Osteoblast (primary cell): ENCODE measurements at regions not wholly inside any gene's neighbourhood (a gene's known extent, or its start where the extent isn't known, plus 50 kb on each side); places are given as distances from the start of the nearest gene placed in this dataset.

Source experiments
- DNase-seq: peaks from one replicate; pipeline ENCODE4 v3.0.0; 2011; ENCODE audit warnings: low spot score, mixed read lengths; ENCODE audit not compliant: insufficient read length; ENCODE audit errors: missing footprints
- H2AFZ ChIP-seq: 2 replicates; pipeline ENCODE4 v1.6.0; 2011; ENCODE audit warnings: mild to moderate bottlenecking, low read length
- H3K27ac ChIP-seq: 2 replicates; pipeline ENCODE4 v1.5.1; 2011; ENCODE audit warnings: mild to moderate bottlenecking, low read depth, low read length, moderate library complexity
- H3K27me3 ChIP-seq: 2 replicates; pipeline ENCODE4 v1.6.0; 2012; ENCODE audit warnings: mild to moderate bottlenecking, control low read depth, inconsistent platforms, low read length, moderate library complexity; ENCODE audit not compliant: insufficient read depth
- H3K36me3 ChIP-seq: 2 replicates; pipeline ENCODE4 v1.5.1; 2011; ENCODE audit warnings: mild to moderate bottlenecking, low read length, control low read depth, moderate library complexity; ENCODE audit not compliant: insufficient read depth
- H3K4me1 ChIP-seq: 2 replicates; pipeline ENCODE4 v1.5.1; 2011; ENCODE audit warnings: mild to moderate bottlenecking, low read length, control low read depth, moderate library complexity; ENCODE audit not compliant: insufficient read depth
- H3K4me2 ChIP-seq: 2 replicates; pipeline ENCODE4 v1.6.0; 2011; ENCODE audit warnings: mild to moderate bottlenecking, low read length; ENCODE audit not compliant: insufficient read depth
- H3K4me3 ChIP-seq: fragments of 200-600 bp; sonication (generic); 3 replicates; pipeline ENCODE4 v1.5.1; 2012; ENCODE audit warnings: mild to moderate bottlenecking, low read length, inconsistent platforms; ENCODE audit not compliant: insufficient read depth
- H3K79me2 ChIP-seq: 2 replicates; pipeline ENCODE4 v1.6.0; 2012; ENCODE audit warnings: mild to moderate bottlenecking, low read length, control low read depth, inconsistent platforms; ENCODE audit not compliant: insufficient read depth
- H3K9me3 ChIP-seq: 2 replicates; pipeline ENCODE4 v1.5.1; 2011; ENCODE audit warnings: low read depth, low read length, control low read depth
- H4K20me1 ChIP-seq: 2 replicates; pipeline ENCODE4 v1.6.0; 2012; ENCODE audit warnings: mild to moderate bottlenecking, low read length, control low read depth; ENCODE audit not compliant: insufficient read depth
- TF ChIP-seq, protein P1 (sequence below): IDR thresholded peaks from 2 replicates; pipeline ENCODE4 v1.5.1; 2011; ENCODE audit warnings: mild to moderate bottlenecking, low read depth, low read length, moderate library complexity; ENCODE audit errors: extremely low read depth

DNA sequence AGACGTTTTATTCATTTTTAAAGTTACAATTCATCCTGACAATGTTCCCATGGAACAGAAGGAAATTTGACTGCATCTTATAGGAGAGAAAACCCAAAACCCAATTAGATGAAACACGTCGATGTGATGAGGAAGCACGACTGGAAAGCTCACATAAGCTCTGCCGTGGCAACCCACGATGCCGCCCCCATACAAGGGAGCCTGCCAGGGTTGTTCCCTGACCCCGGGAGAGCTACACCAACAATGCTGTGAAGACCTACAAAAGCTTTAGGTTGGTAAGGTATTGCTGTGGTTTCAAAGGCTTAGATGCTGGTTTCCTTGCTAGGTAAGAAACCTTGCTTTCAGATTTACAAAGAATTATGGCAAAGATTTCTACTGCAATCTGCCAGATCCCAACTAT is 393.1 kb downstream of the KLF12 start:
- TF ChIP-seq, protein P1, sequence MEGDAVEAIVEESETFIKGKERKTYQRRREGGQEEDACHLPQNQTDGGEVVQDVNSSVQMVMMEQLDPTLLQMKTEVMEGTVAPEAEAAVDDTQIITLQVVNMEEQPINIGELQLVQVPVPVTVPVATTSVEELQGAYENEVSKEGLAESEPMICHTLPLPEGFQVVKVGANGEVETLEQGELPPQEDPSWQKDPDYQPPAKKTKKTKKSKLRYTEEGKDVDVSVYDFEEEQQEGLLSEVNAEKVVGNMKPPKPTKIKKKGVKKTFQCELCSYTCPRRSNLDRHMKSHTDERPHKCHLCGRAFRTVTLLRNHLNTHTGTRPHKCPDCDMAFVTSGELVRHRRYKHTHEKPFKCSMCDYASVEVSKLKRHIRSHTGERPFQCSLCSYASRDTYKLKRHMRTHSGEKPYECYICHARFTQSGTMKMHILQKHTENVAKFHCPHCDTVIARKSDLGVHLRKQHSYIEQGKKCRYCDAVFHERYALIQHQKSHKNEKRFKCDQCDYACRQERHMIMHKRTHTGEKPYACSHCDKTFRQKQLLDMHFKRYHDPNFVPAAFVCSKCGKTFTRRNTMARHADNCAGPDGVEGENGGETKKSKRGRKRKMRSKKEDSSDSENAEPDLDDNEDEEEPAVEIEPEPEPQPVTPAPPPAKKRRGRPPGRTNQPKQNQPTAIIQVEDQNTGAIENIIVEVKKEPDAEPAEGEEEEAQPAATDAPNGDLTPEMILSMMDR: no peak
- Histone ChIP-seq H3K36me3 (peaks cover 6% of the 10 kb centered on the region), H3K9me3 (no peaks in the 10 kb centered on the region), H3K4me2 (peak overlapping the region; percentile 78), H3K79me2 (peaks cover 10% of the 10 kb centered on the region), H3K4me1 (peaks cover 13% of the 10 kb centered on the region), H4K20me1 (no peaks in the 10 kb centered on the region), H3K27me3 (no peaks in the 10 kb centered on the region), H3K4me3 (peak overlapping the region; percentile 54), H2AFZ (no peak overlapping the region), H3K27ac (peak overlapping the region; percentile 70)
- peak; percentile 34 for DNase-seq

DNA sequence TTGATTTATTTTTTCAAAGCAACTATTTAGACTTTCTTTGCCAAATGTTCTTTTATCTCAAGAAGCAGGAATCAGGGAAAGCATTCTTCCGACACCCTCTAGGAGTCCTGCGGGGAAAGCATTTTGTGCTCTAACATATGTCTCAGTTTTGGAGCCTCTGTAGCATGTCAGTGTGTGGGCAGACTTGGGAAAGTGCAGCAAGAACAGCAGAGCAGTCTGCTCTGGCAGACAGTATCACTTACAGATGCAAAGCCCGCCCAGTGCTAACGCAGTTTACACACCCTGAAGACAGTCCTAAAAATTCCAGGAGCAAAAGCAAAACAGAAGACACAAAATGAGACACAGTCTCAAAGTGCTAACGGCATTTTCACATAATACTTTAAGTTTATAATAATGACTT is 393.5 kb downstream of the KLF12 start:
- no peak for DNase-seq
- peak overlapping the region; percentile 54 for H3K4me3 ChIP-seq

DNA sequence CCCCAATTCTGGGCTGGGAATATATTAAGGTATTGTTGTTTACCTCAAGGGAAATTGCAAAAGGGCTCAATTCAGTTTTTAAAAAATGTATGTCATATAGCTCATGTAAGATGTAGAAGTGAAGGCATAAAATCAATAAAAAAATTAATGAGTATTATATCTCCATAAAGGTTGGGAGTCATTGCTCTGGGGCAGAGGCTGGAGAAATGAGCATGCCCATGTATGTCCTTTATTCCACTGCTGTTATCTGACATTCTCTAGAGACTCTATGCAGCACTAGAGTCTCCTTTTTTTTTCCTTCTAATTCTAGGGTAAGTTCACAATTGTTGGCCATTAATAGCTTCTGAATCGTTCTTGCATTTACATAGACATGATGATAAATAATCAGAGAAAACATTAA is 394.8 kb downstream of the KLF12 start:
- H3K4me3 ChIP-seq: no peak overlapping the region
- no peak overlapping the region for H3K4me2 ChIP-seq
- H4K20me1 ChIP-seq: no peaks in the 10 kb centered on the region
- H3K36me3 ChIP-seq: peaks cover 6% of the 10 kb centered on the region
- TF ChIP-seq, protein P1: no peak
- no peak overlapping the region for H2AFZ ChIP-seq
- H3K4me1 ChIP-seq: peaks cover 13% of the 10 kb centered on the region
- no peak for DNase-seq
- no peak overlapping the region for H3K27ac ChIP-seq
- H3K9me3 ChIP-seq: no peaks in the 10 kb centered on the region
- peaks cover 10% of the 10 kb centered on the region for H3K79me2 ChIP-seq
- no peaks in the 10 kb centered on the region for H3K27me3 ChIP-seq

More for the DNA sequence above, 393.5 kb downstream of the KLF12 start:
- Histone ChIP-seq H3K9me3 (no peaks in the 10 kb centered on the region), H3K27ac (peak overlapping the region; percentile 70), H2AFZ (no peak overlapping the region), H3K79me2 (peaks cover 10% of the 10 kb centered on the region), H3K4me1 (peaks cover 13% of the 10 kb centered on the region), H3K27me3 (no peaks in the 10 kb centered on the region), H3K4me2 (peak overlapping the region; percentile 78), H3K36me3 (peaks cover 6% of the 10 kb centered on the region), H4K20me1 (no peaks in the 10 kb centered on the region)
- TF ChIP-seq, protein P1: no peak

DNA sequence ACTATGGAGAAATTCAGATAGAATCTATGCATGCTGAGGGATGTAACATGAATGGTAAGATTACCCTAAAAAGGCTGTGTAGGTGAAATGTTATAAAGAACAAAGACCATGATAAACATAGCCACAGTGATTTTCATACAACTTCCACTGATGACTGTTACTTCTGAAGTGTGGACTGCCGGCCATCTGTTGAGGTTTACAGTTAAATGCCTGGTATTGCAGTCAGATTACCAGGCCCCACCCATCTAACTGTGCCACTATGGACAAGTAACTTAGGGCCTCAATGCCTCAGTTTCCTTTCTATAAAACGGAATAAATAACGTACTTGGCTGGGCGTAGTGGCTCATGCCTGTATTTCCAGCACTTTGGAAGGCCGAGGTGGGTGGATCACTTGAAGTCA is 395.6 kb downstream of the KLF12 start:
- TF ChIP-seq, protein P1: no peak
- no peak overlapping the region for H3K4me3 ChIP-seq
- H2AFZ ChIP-seq: no peak overlapping the region
- H3K36me3 ChIP-seq: peaks cover 6% of the 10 kb centered on the region
- peaks cover 13% of the 10 kb centered on the region for H3K79me2 ChIP-seq
- H3K27ac ChIP-seq: no peak overlapping the region
- no peaks in the 10 kb centered on the region for H4K20me1 ChIP-seq
- no peak for DNase-seq
- no peak overlapping the region for H3K4me2 ChIP-seq
- peaks cover 13% of the 10 kb centered on the region for H3K4me1 ChIP-seq
- no peaks in the 10 kb centered on the region for H3K27me3 ChIP-seq
- no peaks in the 10 kb centered on the region for H3K9me3 ChIP-seq
